Heart left ventricle (tissue), 16 donors: ENCODE measurements at regions not wholly inside any gene's neighbourhood (a gene's known extent, or its start where the extent isn't known, plus 50 kb on each side); places are given as distances from the start of the nearest gene placed in this dataset.

ENCODE experiments used
- ATAC-seq, 4 donors: fragments of 200-7000 bp; cut with Tn5 transposase; one replicate each; pipeline ENCODE4 v1.9.1; 2020 to 2022; ENCODE audit warnings: moderate library complexity in 4 of 4, mild to moderate bottlenecking in 3 of 4, moderate number of reproducible peaks in 1 of 4
- DNase-seq, 5 donors: peaks; one replicate each; pipeline ENCODE4 v3.0.0-alpha.2; 2020
- H3K27ac ChIP-seq, 12 donors: fragments of 200-600 bp; sonication (generic) in 4 of 12; one replicate each; pipeline versions ENCODE4 v1.5.0 to v1.8.0; 2016 to 2022; ENCODE audit warnings: mild to moderate bottlenecking in 2 of 12
- H3K27me3 ChIP-seq, 9 donors: fragments of 200-600 bp; sonication (generic) in 2 of 9; one replicate each; pipeline versions ENCODE4 v1.5.1 to v1.8.0; 2016 to 2022; ENCODE audit warnings: mild to moderate bottlenecking in 3 of 9
- H3K36me3 ChIP-seq, 9 donors: fragments of 200-600 bp; sonication (generic) in 2 of 9; one replicate each; pipeline versions ENCODE4 v1.5.0 to v1.8.0; 2018 to 2022; ENCODE audit warnings: mild to moderate bottlenecking in 2 of 9
- H3K4me1 ChIP-seq, 12 donors: fragments of 200-600 bp; sonication (generic) in 4 of 12; one replicate each; pipeline versions ENCODE4 v1.5.0 to v1.8.0; 2016 to 2022; ENCODE audit warnings: mild to moderate bottlenecking in 3 of 12
- H3K4me3 ChIP-seq, 12 donors: fragments of 200-600 bp; sonication (generic) in 4 of 12; one replicate each; pipeline versions ENCODE4 v1.5.0 to v1.8.0; 2017 to 2022; ENCODE audit warnings: mild to moderate bottlenecking in 9 of 12, moderate library complexity in 4 of 12
- H3K9me3 ChIP-seq, 12 donors: fragments of 200-600 bp; sonication (generic) in 4 of 12; one replicate each; pipeline versions ENCODE4 v1.5.0 to v1.8.0; 2016 to 2022; ENCODE audit warnings: mild to moderate bottlenecking in 1 of 12
- CTCF ChIP-seq, 12 donors: fragments of 200-600 bp; sonication (generic) in 4 of 12; IDR thresholded peaks; one replicate each; pipeline versions ENCODE4 v1.5.0 to v1.8.0; 2018 to 2022; ENCODE audit warnings: antibody characterized with exemption in 12 of 12, mild to moderate bottlenecking in 5 of 12
- POLR2A ChIP-seq, 2 donors: fragments of 450-650 bp; IDR thresholded peaks; one replicate each; pipeline ENCODE4 v1.6.1; 2017; ENCODE audit warnings: antibody characterized with exemption in 2 of 2, mild to moderate bottlenecking in 2 of 2, moderate library complexity in 2 of 2
- WGBS, 4 donors: extraction: QIAGEN DNeasy Blood & Tissue Kit in 2 of 4; methylation state at CpG; one replicate each; pipeline versions ENCODE4 v1.1.5 to v1.1.7; 2013 to 2018; 5-methylcytosine and 5-hydroxymethylcytosine counted together
- intact Hi-C, 10 donors: fragments of 100-400 bp; cut with DNase I; formaldehyde crosslinking; loops; one replicate each; pipeline versions ENCODE4 v1.11.1 to v1.14.2; 2022
- donor health status: ischemic (EF 13 %, LVEDD 7.1; RV severe dilation, severe dysfunction).
- donor health status: healthy with polysubstance abuse.
- donor health status: DM: no; HTN: yes; CAD: no.
- donor health status: DM: no; HTN: no; CAD: no.
- donor health status: ischemic (EF 25% LVEDD 6.9; RV normal size, moderate dysfunction).
- donor health status: ischemic (EF 25% LVEDD 5.7; RV mildly dilated, moderate dysfunction).
- donor health status: healthy.
- donor health status: DM: yes; HTN: yes; CAD: no.
- donor health status: ischemic (EF 35%, LVEDD 5.7; RV mildly dilated, moderate dysfunction).
- donor health status: nonischemic (EF 11% LVEDD 7.7; RV severe dilation, severe dysfunction).
- donor health status: DM: yes; HTN: yes; CAD: no.
- donor health status: PGD.
- donor health status: ischemic (EF 29% LVEDD 5.4; RV normal size, mild dysfunction).
- donor health status: nonischemic (EF 23%, LVEDD 6.1; RV moderate dilation, normal function).

GRCh38 chr11:109619498-109619897 lies 197.5 kb downstream of the C11orf87 start:
- WGBS, 4 donors: 73 to 81% (median 77%) methylated on average over 4 of the region's 4 CpGs

GRCh38 chr11:109629734-109630133 lies 207.7 kb downstream of the C11orf87 start:
- WGBS, 4 donors: 78 to 91% (median 82%) methylated on average over 1 of the region's 1 CpG
- intact Hi-C loops: no loop called here

More at GRCh38 chr11:109619498-109619897, 197.5 kb downstream of the C11orf87 start:
- Histone ChIP-seq H3K4me1 (no peaks in the 10 kb centered on the region), H3K4me3 (no peak overlapping the region), H3K36me3 (no peaks in the 10 kb centered on the region), H3K9me3 (peaks cover 0 to 7% (median 0%) of the 10 kb centered on the region in 12 donors), H3K27me3 (peaks cover 0 to 7% (median 0%) of the 10 kb centered on the region in 9 donors), H3K27ac (no peak overlapping the region)
- intact Hi-C loops: no loop called here
- ATAC-seq: no peak
- TF ChIP-seq POLR2A (IDR thresholded peaks at IDR 0.05): no peak
- TF ChIP-seq CTCF (IDR thresholded peaks at IDR 0.05): no peak
- no peak for DNase-seq

GRCh38 chr11:109641549-109641948 lies 219.6 kb downstream of the C11orf87 start:
- 16 to 26% (median 20%) methylated on average over 9 of the region's 9 CpGs for WGBS, 4 donors
- TF ChIP-seq CTCF (IDR thresholded peaks at IDR 0.05) (peak in 2 of 12 donors; percentile 5 to 19), POLR2A (IDR thresholded peaks at IDR 0.05) (no peak)
- H3K27me3 ChIP-seq: no peaks in the 10 kb centered on the region
- DNase-seq (no peak), ATAC-seq (peak in 2 of 4 donors; percentile 54 to 60)
- no peaks in the 10 kb centered on the region for H3K36me3 ChIP-seq
- no peaks in the 10 kb centered on the region for H3K9me3 ChIP-seq
- peaks cover 0 to 9% (median 0%) of the 10 kb centered on the region in 12 donors for H3K4me1 ChIP-seq
- intact Hi-C loops: no loop called here
- no peak overlapping the region for H3K27ac ChIP-seq
- no peak overlapping the region for H3K4me3 ChIP-seq

More at GRCh38 chr11:109629734-109630133, 207.7 kb downstream of the C11orf87 start:
- H3K4me1 ChIP-seq: no peaks in the 10 kb centered on the region
- no peak overlapping the region for H3K27ac ChIP-seq
- DNase-seq (no peak), ATAC-seq (no peak)
- TF ChIP-seq POLR2A (IDR thresholded peaks at IDR 0.05): no peak
- peaks cover 0 to 29% (median 9%) of the 10 kb centered on the region in 12 donors for H3K9me3 ChIP-seq
- H3K27me3 ChIP-seq: no peaks in the 10 kb centered on the region
- H3K36me3 ChIP-seq: no peaks in the 10 kb centered on the region
- H3K4me3 ChIP-seq: no peak overlapping the region

GRCh38 chr11:109644152-109644551 lies 222.2 kb downstream of the C11orf87 start:
- TF ChIP-seq CTCF (IDR thresholded peaks at IDR 0.05): peak in 1 of 12 donors; percentile 3
- no peak for TF ChIP-seq POLR2A (IDR thresholded peaks at IDR 0.05)
- H3K4me1 ChIP-seq: peaks cover 0 to 9% (median 0%) of the 10 kb centered on the region in 12 donors
- no peaks in the 10 kb centered on the region for H3K9me3 ChIP-seq
- DNase-seq: peak in 4 of 5 donors; percentile 44 to 69 (median 56)
- peak; percentile 89 to 98 (median 94) for ATAC-seq
- H3K4me3 ChIP-seq: no peak overlapping the region
- intact Hi-C loops: no loop called here
- no peaks in the 10 kb centered on the region for H3K27me3 ChIP-seq
- 2 to 6% (median 4%) methylated on average over 2 of the region's 2 CpGs for WGBS, 4 donors
- H3K27ac ChIP-seq: no peak overlapping the region
- no peaks in the 10 kb centered on the region for H3K36me3 ChIP-seq

- no peaks in the 10 kb centered on the region for H3K9me3 ChIP-seq
- intact Hi-C loops: no loop called here
- ATAC-seq: no peak
- H3K4me1 ChIP-seq: peaks cover 0 to 8% (median 0%) of the 10 kb centered on the region in 12 donors
- no peaks in the 10 kb centered on the region for H3K36me3 ChIP-seq
- TF ChIP-seq POLR2A (IDR thresholded peaks at IDR 0.05): no peak
- TF ChIP-seq CTCF (IDR thresholded peaks at IDR 0.05): no peak
- H3K27ac ChIP-seq: no peak overlapping the region
- H3K27me3 ChIP-seq: no peaks in the 10 kb centered on the region
- H3K4me3 ChIP-seq: no peak overlapping the region
- DNase-seq: no peak
Observed at GRCh38 chr11:109648804-109649203, 226.8 kb downstream of the C11orf87 start.
